ENCODE measurements at regions not wholly inside any gene's neighbourhood (a gene's known extent, or its start where the extent isn't known, plus 50 kb on each side); places are given as distances from the start of the nearest gene placed in this dataset.

DNA sequence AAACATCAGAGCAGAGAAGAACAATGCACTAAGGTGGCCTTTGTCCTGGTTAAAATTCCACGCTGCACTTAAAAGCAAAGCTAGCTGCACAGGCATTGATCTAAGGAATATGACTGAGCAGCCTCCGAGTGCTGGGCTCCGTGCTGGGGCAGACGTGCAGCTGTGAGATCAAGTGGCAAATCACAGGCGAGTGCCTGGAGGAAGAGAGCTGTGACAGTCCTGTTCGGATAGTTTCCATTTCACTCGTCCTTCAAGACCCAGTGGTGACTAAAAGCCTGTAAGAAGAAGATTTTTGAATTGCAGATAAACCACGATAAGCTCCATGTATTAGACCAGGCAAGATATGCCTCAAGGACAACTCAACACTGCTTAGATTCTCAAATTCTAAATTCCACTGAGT is 247.9 kb downstream of the ANKRD60 start:
- TF ChIP-seq EP300 (IDR thresholded peaks at IDR 0.05): no peak
- TF ChIP-seq, protein P1, sequence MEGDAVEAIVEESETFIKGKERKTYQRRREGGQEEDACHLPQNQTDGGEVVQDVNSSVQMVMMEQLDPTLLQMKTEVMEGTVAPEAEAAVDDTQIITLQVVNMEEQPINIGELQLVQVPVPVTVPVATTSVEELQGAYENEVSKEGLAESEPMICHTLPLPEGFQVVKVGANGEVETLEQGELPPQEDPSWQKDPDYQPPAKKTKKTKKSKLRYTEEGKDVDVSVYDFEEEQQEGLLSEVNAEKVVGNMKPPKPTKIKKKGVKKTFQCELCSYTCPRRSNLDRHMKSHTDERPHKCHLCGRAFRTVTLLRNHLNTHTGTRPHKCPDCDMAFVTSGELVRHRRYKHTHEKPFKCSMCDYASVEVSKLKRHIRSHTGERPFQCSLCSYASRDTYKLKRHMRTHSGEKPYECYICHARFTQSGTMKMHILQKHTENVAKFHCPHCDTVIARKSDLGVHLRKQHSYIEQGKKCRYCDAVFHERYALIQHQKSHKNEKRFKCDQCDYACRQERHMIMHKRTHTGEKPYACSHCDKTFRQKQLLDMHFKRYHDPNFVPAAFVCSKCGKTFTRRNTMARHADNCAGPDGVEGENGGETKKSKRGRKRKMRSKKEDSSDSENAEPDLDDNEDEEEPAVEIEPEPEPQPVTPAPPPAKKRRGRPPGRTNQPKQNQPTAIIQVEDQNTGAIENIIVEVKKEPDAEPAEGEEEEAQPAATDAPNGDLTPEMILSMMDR (IDR thresholded peaks at IDR 0.05): no peak
